Stimulated activated CD8-positive, alpha-beta memory T cell treated with anti-CD3 and anti-CD28 coated beads, Interleukin-15, amount 100 ng/mL, for 24 hours (primary cell): ENCODE measurements at regions not wholly inside any gene's neighbourhood (a gene's known extent, or its start where the extent isn't known, plus 50 kb on each side); places are given as distances from the start of the nearest gene placed in this dataset.

Experiments used
- DNase-seq: peaks from one replicate; pipeline ENCODE4 v3.0.0-alpha.2; 2020; ENCODE audit warnings: low read depth

GRCh38 chr15:45743426-45744235 lies 108.8 kb downstream of the SQOR start:
- DNase-seq = no peak

- DNase-seq = no peak
Observed at GRCh38 chr15:45744236-45744589, 109.4 kb downstream of the SQOR start.

GRCh38 chr15:45747426-45747825 lies 112.6 kb downstream of the SQOR start:
- DNase-seq = no peak

GRCh38 chr15:45751629-45752028 lies 116.8 kb downstream of the SQOR start:
- no peak for DNase-seq

GRCh38 chr15:45759936-45760335 lies 125.1 kb downstream of the SQOR start:
- no peak for DNase-seq

GRCh38 chr15:45762726-45763125 lies 127.9 kb downstream of the SQOR start:
- DNase-seq = no peak

- no peak for DNase-seq
Observed at GRCh38 chr15:45763170-45763869, 128.5 kb downstream of the SQOR start.

- no peak for DNase-seq
Observed at GRCh38 chr15:45773149-45773548, 138.3 kb downstream of the SQOR start.

- no peak for DNase-seq
Observed at GRCh38 chr15:45776772-45777171, 141.9 kb downstream of the SQOR start.

GRCh38 chr15:45777781-45778180 lies 143.0 kb downstream of the SQOR start:
- no peak for DNase-seq

GRCh38 chr15:45780352-45780751 lies 145.5 kb downstream of the SQOR start:
- DNase-seq = no peak

- DNase-seq = no peak
Observed at GRCh38 chr15:45784656-45785055, 149.8 kb downstream of the SQOR start.

- DNase-seq = no peak
Observed at GRCh38 chr15:45785897-45786296, 151.1 kb downstream of the SQOR start.

GRCh38 chr15:45790325-45790943 lies 155.6 kb downstream of the SQOR start:
- DNase-seq = no peak

- no peak for DNase-seq
Observed at GRCh38 chr15:45794304-45794703, 159.5 kb downstream of the SQOR start.

- DNase-seq = no peak
Observed at GRCh38 chr15:45794712-45795439, 160.0 kb downstream of the SQOR start.

GRCh38 chr15:45795440-45796069 lies 160.7 kb downstream of the SQOR start:
- DNase-seq = no peak

GRCh38 chr15:45796433-45796832 lies 161.6 kb downstream of the SQOR start:
- no peak for DNase-seq

- no peak for DNase-seq
Observed at GRCh38 chr15:45799508-45799907, 164.7 kb downstream of the SQOR start.

GRCh38 chr15:45801543-45801942 lies 166.7 kb downstream of the SQOR start:
- DNase-seq = no peak

- no peak for DNase-seq
Observed at GRCh38 chr15:45802140-45802539, 167.3 kb downstream of the SQOR start.

GRCh38 chr15:45804028-45804427 lies 169.2 kb downstream of the SQOR start:
- no peak for DNase-seq
